GM19395 (cell line): ENCODE measurements at regions not wholly inside any gene's neighbourhood (a gene's known extent, or its start where the extent isn't known, plus 50 kb on each side); places are given as distances from the start of the nearest gene placed in this dataset.
"Not testable (repeated sequence)": the region's sequence is repeated elsewhere in the genome, so short reads cannot be mapped to it uniquely, and the experiment has no call there.

ENCODE experiments used
- ATAC-seq: cut with Tn5 transposase; IDR thresholded peaks from one replicate; pipeline ENCODE4 v1.9.1; 2021; ENCODE audit warnings: mild to moderate bottlenecking, moderate library complexity; ENCODE audit not compliant: unreplicated experiment

DNA sequence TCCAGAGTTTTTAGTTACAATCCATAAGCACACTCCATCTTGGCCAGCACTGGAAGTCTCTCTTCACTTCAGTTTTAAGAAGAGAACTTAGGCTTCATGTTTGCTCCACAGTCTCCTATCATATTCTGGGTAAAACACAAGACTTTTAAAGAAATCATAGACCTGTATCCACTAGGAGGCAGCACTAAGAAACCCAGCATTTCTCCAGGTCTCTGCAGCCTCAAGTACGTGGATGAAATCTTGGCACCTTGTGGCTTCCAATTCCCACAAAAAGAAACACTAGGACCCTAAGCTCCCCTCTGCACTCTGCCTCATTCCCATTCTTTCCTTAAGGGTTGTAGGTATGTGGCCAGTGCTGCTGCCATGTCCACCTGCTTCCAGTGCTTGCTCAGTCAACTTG, 367.3 kb upstream of the CASK start:
- ATAC-seq = no peak

DNA sequence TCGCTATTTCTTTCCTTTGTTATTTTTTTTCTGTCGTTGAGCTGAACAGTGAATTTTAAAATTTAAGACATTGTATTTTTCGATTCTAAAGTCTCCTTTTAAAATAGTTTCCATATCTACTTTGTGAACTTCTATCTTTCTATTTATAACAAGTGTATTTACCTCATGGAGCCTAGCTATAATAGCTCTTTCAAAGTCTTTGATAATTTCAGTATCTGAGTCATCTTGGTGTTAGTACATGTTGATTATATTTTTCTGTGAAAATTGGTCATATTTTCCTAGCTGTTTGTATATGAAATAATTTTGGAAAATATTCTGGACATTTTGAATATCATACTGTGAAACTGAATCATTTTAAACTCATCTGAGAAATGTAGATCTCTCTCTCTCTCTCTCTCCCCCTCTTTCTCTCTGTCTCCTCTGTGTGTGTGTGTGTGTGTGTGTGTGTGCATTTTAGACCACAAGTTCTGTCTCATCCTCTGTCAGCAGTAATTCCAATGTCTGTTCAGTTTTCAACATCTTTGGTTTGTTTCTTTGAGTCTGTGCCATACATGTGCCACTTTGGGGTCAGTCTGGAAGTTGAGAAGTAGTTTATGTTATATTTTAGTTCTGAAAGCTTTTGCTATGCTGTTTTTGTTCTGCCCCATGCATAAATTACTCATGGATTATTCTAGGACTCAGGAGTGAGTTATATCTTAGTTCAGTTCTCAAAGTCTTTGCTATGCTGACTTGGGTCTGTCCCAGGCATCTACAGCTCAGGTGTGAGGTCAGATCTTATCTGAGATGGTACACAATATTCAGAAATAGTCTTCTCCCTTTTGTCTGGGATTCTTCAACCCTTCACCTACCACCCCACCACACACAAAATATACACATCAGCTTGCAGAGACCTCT, 366.4 kb upstream of the CASK start:
- no peak for ATAC-seq

DNA sequence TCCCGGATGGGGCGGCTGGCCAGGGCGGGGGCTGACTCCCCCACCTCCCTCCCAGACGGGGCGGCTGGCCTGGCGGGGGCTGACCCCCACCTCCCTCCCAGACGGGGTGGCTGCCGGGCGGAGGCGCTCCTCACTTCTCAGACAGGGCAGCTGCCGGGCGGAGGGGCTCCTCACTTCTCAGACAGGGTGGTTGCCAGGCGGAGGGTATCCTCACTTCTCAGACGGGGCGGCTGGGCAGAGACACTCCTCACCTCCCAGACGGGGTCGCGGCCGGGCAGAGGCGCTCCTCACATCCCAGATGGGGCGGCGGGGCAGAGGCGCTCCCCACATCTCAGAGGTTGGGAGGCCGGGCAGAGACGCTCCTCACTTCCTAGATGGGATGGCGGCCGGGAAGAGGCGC, 362.3 kb upstream of the CASK start:
- ATAC-seq = not testable (repeated sequence)

DNA sequence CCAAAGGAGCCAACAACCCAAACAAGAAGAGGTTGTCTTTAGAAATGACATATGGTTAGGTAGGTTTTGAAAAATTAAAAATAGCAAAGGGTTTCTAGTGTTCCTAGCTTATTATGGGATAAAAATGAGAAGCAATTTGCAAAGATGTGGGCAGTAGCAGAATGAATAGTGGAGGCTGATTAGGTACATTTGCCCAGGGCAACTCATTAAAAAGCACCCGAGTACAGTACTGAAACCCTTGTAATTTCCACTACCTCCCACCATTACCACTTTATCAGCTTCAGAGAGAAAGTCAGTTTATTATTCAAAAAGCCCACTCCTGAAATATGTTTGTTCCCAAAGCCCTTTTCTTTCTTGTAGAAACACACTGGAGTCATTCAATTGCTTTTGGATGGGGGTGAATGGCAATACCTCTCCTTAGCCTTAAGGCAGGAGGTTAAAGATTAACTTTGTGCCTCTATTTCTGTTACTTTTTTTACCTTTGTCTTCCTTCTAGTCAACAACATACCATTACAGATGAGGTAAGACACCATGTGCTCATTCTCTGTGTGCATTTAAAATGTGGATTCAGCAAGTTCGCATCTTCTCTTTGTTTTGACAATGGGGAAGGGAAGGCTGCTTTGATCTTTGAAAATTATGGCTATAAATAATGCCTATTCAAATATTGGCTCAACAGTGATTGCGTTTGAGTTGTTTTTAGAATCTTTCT, 353.8 kb upstream of the CASK start:
- no peak for ATAC-seq

DNA sequence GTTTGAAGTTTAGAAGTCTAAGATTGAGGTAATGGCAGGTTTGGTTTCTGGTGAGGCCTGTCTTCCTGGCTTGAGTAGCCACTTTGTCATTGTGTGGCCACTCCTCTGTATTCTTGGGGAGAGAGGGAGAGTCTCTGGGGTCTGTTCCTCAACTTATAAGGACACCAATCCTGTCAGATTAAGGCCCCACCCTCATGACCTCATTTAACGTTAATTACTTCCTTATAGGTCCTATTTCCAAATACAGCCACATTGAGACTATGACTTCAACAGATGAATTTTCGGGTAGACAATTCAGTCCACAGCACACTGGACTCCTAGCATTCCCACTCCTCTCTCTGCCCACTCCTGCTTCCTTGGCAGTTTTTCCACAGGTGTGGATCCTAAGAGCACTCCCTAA, 350.8 kb upstream of the CASK start:
- ATAC-seq = no peak

DNA sequence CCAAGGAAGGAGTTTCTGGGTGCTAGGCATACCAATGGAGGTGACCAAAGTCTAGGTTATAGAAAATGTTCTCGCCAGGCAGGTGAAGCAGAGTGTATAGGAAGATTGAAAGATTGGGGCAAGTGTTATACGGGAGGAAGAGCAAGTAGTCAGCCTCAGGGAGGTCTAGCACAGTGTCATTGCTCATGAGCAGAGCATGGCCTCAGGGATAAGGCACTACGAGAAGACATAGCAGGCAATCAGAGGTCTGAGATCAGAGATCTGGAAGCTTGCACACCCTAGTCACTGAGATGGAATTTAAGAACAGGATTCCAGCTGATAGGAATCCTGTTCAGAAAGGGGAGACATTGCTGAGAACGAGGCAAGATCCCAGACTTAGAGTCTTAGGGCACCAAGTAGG, 350.0 kb upstream of the CASK start:
- ATAC-seq = no peak

DNA sequence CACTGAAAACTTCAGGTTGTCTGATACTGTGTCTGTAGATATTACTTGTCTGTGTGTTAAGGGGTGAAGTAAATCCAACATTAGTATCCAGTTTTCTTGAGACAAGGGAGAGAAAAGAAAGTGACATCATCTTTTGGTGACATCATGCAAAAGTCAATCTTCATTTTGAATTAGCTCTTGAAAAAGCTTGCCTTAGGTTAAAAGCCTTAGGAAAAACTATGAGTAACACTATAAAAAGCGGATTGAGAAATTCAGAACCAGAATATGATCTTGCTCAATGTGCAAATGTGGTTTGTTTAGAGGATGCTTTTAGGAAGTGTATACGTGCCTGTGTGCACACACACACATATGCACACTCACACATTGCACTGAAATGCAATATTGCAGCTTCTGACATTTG, 345.8 kb upstream of the CASK start:
- no peak for ATAC-seq

DNA sequence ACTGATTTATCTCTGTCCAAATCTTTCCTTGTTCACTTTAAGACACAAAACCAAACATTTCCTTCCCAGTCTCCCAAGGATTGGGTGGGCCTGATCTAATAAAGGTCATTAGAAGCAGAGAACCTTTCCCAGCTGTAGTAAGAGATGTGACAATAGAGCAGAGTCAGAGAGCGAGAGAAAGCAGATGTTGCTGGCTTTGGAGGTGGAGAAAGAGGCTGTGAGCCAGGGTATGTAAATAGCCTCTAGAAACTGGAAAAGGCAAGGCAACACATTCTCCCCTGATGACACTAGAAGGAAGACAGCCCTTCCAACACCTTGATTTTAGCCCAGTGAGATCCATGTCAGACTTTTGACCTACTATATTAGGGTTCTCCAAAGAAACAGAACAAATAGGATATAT, 337.5 kb upstream of the CASK start:
- ATAC-seq = no peak

DNA sequence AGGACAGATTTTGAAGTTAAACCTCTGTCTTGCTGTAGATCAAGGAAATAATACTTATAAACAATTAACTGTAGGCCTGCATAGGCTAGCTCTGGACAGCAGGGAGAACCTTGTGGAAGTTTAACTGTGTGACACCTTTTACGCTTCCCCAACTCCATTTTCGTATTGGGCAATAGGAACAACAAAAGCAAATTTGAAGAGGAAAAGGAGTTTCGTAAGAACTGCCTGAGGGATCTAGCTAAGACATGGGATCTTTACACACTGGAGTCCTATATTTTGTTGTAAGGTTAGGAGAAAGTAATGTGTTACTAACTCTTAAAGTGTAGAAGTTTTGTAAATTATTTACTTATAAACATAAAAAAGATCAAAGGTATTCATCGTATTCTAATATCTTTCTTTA, 324.9 kb upstream of the CASK start:
- no peak for ATAC-seq

DNA sequence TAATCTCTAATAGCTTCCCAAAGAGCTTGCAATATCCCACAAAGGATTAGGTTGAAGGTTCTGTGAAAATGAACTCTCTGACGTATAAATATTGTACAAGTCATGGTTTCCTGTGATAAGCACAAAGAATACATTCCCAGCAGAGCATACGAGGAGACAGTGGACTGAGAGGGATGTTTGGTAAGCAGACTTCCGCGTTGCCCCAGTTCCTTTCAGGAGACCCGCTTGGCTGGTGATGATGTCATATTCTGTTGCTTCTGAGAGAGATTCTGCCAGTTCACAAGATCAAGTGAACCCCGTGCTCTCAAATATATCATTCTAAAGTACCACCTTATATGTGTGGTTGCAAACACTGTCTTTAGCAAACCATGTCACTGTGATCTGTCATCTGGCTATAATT, 323.9 kb upstream of the CASK start:
- ATAC-seq = no peak

DNA sequence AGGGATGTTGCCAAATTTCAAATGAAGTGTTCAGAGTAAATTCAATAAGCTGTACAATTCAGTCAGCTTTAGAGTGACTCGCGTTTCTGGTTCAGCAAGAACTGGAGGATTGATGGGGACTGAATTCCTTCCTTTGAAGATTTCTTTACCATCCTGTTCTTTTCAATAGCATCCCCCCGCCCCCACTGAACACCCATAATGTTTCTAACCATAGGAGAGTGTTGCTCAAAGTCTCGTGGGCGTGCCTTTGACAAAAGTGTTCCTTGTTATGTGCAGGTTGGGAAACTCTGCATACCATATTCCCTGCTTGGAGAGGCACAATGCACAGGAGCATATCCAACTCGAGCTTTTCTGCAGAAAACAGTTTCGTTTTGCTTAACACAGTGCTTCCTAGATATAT, 323.5 kb upstream of the CASK start:
- no peak for ATAC-seq

DNA sequence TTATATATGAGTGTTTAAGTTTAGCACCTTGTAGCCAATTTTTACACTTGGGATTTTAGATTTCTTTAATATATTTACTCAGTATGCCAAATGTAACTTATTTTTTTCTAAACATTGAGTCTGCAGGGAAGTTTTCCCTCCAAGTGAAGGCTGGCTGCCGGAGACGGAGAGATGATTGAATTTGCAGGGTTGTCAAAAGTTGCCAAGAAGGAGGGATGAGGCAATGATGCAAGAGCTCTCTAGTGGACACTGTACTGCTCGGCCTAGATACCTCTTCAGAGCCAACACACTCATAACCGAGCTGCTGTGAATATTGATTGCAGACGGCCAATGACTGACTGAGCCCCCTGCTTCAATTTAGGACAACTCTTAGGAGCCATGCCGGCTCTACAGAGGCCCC, 318.6 kb upstream of the CASK start:
- no peak for ATAC-seq

DNA sequence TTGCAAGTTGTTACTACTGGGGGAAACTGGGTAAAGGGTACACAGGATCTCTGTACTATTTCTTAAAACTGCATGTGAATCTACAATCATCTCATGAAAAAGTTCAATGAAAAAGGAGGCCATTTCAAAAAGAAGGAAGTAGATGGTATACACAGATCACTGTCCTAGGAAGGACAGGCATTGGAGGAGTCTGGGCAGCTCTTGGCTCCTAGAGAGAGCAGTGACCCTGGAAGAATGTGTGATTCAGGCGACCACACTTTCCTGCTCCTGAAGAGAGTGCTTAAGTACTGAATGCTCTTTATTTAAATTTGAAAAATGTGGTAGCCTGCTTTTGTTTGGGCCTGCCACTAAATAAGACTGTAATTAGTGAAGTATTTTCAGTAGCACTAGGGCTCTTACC, 318.1 kb upstream of the CASK start:
- no peak for ATAC-seq

DNA sequence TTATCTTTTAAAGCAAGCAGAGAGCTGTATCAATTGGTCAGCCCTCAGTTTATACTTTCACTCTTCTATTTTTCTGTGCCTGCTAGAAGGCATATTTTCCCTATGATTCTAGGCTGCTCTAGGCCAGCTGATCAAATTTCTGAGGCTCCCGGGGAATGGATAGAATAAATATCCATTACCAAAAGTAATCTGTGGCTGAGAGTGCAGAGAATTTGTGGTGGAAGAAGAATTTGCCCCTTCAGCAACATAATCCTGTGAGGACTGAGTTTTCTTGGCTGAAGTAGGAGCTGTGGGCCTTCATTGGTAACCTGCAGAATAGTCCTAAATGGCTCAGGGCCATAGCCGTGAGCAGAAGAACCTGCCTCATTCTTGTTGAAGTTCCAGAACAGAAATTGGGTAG, 314.6 kb upstream of the CASK start:
- ATAC-seq = no peak

DNA sequence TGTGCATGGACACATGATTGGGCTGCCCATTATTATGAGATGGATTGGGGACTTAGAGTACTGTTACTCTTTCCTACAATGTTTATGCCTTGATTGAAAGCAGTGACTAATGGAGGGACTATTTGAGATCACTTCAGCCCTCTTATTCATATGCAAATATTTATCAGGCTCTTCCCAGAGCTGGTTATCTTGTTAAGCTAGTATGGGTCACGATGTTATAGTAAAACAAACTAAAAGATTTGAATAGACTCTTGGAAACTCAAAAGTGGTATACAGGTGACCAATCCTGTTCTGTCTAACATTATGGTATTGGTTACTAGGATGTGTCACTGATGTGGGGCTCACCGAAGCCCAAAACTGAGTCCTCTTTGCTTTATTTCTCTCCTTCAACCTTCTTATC, 306.2 kb upstream of the CASK start:
- no peak for ATAC-seq

DNA sequence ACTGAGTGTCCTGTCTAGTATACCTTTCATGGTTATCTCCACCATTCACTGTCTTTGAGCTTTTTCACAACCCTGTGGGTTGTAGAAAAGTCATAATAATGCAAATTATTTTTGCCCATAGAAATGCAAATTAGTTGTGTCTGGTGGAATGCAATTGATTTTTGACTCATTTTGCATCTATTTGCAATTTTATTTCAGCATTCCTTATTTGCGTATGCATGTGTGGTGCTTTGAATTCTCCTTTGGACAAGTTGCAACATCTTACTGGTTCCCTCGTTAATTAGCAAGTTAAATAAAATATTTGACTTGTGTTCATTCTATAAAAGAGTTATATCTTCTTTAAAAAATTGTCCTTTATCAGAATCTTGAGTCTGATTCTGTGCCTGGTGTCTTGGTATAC, 297.3 kb upstream of the CASK start:
- no peak for ATAC-seq

DNA sequence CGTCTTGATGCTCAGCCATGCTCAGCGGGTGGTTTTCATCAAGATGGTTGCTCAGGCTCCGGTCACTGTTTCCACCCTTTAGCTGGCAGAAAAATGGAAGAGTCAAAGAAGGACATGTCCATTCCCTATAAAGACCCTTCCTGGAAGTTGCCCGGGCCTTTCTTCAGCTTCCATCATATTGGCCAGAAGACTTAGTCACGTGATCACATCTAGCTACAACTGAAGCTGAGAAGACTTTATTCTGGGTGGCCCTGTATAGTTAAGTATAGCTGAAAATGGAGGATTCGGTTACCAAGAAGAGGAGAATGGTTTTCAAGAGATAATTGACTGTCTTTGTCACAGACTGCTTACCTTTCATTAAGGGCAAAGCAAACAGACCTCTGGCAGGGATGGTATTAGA, 296.7 kb upstream of the CASK start:
- no peak for ATAC-seq

DNA sequence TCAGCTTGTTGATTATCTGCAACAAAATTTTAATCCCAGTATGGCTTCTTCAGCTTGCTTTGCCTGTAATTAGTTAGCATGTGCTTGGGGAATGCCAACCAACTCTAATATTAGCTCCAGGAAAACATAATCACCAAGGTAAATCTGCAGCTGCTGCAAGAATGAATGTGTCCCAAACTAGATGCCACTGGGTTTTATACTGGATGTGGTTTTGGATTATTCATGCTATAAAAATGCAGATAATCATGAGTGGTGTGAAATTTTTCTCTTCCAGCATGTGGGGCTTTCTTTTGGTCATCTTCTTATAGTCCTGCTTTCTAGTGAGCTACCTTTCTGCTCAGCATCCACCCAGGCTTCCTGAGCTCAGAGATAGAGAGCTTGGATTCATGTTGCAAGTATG, 295.9 kb upstream of the CASK start:
- no peak for ATAC-seq

DNA sequence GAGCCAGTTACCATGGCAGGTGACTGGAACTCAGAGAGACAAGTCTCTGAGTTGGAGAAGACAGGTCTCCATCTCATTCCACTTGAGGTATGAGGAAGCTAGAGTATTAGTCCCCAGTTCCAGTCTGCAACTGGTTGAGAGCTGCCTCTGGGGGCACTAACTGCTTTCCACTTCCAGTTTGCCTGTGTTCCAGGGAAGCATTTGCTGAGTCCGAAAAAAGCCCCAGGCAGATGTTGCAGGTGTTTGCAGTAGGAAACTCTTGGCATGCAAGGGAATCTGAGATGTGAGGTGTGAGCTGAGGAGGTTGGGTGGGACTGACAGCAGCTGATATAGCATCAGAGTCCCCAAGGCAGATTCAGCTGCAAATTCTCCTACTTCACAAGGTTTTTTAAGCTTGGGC, 272.2 kb upstream of the CASK start:
- no peak for ATAC-seq

DNA sequence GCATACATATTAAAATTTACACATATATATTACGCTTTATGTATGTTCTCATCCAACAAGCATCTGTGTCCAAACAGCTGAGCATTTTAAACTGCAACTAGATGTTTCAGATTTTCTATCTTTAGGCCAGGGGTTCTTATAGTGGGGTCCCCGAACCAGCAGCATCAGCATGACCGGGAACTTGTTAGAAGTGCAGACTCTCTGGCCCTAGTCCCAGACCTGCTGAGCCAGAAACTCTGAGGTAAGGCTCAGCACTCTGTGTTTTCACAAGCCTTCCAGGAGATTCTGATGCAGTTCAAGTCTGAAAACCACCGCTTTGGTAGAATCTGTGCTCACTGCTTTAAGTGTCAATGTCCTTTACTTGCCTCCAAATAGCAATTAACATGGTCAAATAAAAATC, 266.2 kb upstream of the CASK start:
- no peak for ATAC-seq

DNA sequence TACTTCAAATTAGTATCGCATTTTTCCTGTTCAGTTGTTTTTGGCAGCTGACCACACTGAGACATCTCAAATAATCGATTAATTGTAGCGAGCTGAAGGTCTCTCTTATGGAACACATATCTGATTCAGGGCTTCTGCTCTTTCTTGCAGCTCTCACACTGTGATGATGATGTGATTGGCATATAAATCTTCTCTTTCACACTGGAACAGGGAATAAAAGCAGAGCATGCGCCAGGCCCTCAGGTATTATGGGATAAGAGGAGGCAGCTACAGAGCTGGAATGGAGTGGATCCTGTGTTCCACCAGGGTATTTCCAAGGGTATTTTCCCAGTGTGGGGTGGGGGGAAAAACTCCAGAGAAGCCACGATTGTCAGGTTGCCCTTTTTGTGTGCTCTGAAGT, 265.4 kb upstream of the CASK start:
- no peak for ATAC-seq

DNA sequence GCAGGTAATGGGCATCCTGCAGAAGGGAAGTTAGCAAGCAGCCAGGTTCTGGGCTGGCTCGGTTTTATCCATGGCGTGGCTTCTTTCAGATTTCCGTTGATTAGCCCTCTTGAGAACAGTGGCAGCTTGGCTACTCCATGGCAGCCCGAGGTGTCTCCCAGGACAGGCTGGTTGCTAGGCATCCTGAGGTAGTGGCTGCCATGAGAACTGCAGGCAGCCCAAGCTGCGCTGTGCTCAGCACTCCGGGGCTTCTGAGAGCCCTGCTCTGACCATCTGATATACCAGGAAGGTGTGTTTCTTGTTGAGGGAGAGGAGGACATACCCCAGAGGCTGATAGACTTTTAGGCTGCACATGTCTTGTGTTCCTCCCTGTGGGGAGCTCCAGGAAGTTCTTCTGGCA, 253.4 kb upstream of the CASK start:
- no peak for ATAC-seq

DNA sequence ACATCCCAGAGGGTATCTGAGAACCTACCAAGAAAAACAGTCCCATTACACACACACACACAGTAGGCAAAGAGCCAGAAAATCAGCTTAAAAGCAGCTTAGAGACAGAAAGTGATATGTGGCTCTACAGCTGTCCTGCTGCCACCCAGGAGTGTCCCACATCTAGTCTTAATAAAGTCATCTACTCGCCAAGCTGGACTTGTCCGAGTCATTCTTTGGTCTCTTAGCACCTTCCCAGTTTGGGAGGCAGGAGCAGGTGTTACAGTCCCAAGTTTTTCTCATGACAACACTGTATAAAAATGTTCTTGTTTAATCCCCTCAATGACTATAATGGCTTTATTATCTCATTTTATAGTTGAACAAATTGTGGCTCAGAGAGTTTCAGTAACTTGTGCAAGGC, 252.5 kb upstream of the CASK start:
- no peak for ATAC-seq
